Endothelial cell of umbilical vein (primary cell): ENCODE measurements at regions not wholly inside any gene's neighbourhood (a gene's known extent, or its start where the extent isn't known, plus 50 kb on each side); places are given as distances from the start of the nearest gene placed in this dataset.

Experiments used
- BruUV-seq: library from RNA; stranded (reverse); fragments of 400-500 nt; replicated peaks from 2 replicates; lab custom pipeline; 2021; lab: Mats Ljungman, UMichigan
- CTCF ChIA-PET: fragments of 300-600, 350-600 bp; sonication (Branson Sonifier 250); formaldehyde crosslinking; loops from one replicate; lab custom pipeline; 2021; ENCODE audit warnings: antibody characterized with exemption, inconsistent platforms; lab: Charles Lee
- POLR2A ChIA-PET: fragments of 300-600, 350-600 bp; sonication (Branson Sonifier 250); formaldehyde crosslinking; loops from one replicate; lab custom pipeline; 2021; ENCODE audit warnings: antibody characterized with exemption, inconsistent platforms; lab: Charles Lee
- DNase-seq: peaks from one replicate; pipeline ENCODE4 v3.0.0-alpha.2; 2011; ENCODE audit warnings: low read depth, low spot score
- FAIRE-seq: peaks from 2 replicates; lab custom pipeline; 2011; peaks lifted over from hg19 to GRCh38; lab: Jason Lieb, UNC
- H2AFZ ChIP-seq: 2 replicates; pipeline ENCODE4 v1.6.0; 2012; ENCODE audit warnings: low read depth, low read length, control low read depth, inconsistent platforms
- H3K27ac ChIP-seq: 2 replicates; pipeline ENCODE4 v1.5.1; 2011; ENCODE audit warnings: low read depth, mild to moderate bottlenecking, control low read depth, low read length, moderate library complexity; ENCODE audit not compliant: insufficient read depth
- H3K27me3 ChIP-seq, 2 experiments: 2 replicates each; pipeline versions ENCODE4 v1.6.0 to v1.6.1; 2011; ENCODE audit warnings: low read length in 2 of 2, mixed read lengths in 1 of 2; ENCODE audit not compliant: control insufficient read depth in 2 of 2, insufficient read depth in 2 of 2
- H3K36me3 ChIP-seq, 2 experiments: 2 replicates in 1 of 2; 3 replicates in 1 of 2; pipeline ENCODE4 v1.5.1; 2011; ENCODE audit warnings: low read length in 2 of 2, mild to moderate bottlenecking in 1 of 2, moderate library complexity in 1 of 2; ENCODE audit not compliant: control insufficient read depth in 2 of 2, insufficient read depth in 2 of 2; ENCODE audit errors: extremely low read depth in 1 of 2
- H3K4me1 ChIP-seq: 3 replicates; pipeline ENCODE4 v1.5.1; 2011; ENCODE audit warnings: mild to moderate bottlenecking, low read length; ENCODE audit not compliant: control insufficient read depth, insufficient read depth; ENCODE audit errors: extremely low read depth
- H3K4me2 ChIP-seq: 2 replicates; pipeline ENCODE4 v1.6.1; 2011; ENCODE audit warnings: low read length, control low read depth, mixed read lengths; ENCODE audit not compliant: insufficient read depth
- H3K4me3 ChIP-seq, 3 experiments: fragments of 200-600 bp in 1 of 3; sonication (generic), shearing (Covaris generic) in 1 of 3; replicated peaks in 1 of 3; 2 replicates each; pipeline ENCODE4 v1.5.1; 2011 to 2016; ENCODE audit warnings: control low read depth in 3 of 3, low read length in 3 of 3, mild to moderate bottlenecking in 2 of 3, inconsistent platforms in 1 of 3, low read depth in 1 of 3, moderate library complexity in 1 of 3; ENCODE audit not compliant: insufficient read depth in 1 of 3
- H3K79me2 ChIP-seq: 2 replicates; pipeline ENCODE4 v1.6.0; 2012; ENCODE audit warnings: low read length, inconsistent platforms; ENCODE audit not compliant: control insufficient read depth, insufficient read depth
- H3K9ac ChIP-seq: replicated peaks from 2 replicates; pipeline ENCODE3; 2011; ENCODE audit warnings: low read length, control low read depth; ENCODE audit not compliant: insufficient read depth; ENCODE audit errors: extremely low read depth
- H3K9me1 ChIP-seq: replicated peaks from 3 replicates; pipeline ENCODE4 v1.6.0; 2011; ENCODE audit warnings: mild to moderate bottlenecking, low read length; ENCODE audit not compliant: control insufficient read depth, insufficient read depth; ENCODE audit errors: extremely low read depth
- H3K9me3 ChIP-seq: replicated peaks from 2 replicates; pipeline ENCODE4 v1.5.1; 2012; ENCODE audit warnings: low read length, inconsistent platforms; ENCODE audit not compliant: control insufficient read depth, insufficient read depth
- H4K20me1 ChIP-seq: replicated peaks from 2 replicates; pipeline ENCODE3; 2011; ENCODE audit warnings: mild to moderate bottlenecking, low read length; ENCODE audit not compliant: control insufficient read depth, insufficient read depth; ENCODE audit errors: extremely low read depth
- CTCF ChIP-seq, 2 donors: IDR thresholded peaks; 1 replicate in 1 of 2; 2 replicates in 1 of 2; pipeline ENCODE4 v1.5.1; 2011; ENCODE audit warnings: low read length in 2 of 2, mild to moderate bottlenecking in 2 of 2, moderate library complexity in 2 of 2, control low read depth in 1 of 2, inconsistent platforms in 1 of 2, low read depth in 1 of 2; ENCODE audit not compliant: insufficient read depth in 1 of 2; ENCODE audit errors: extremely low read depth in 1 of 2
- EZH2 ChIP-seq: IDR thresholded peaks from 2 replicates; pipeline ENCODE4 v1.6.1; 2012; ENCODE audit warnings: borderline replicate concordance, low read depth, mild to moderate bottlenecking, moderate library complexity, low read length, inconsistent platforms; ENCODE audit not compliant: severe bottlenecking
- FOS ChIP-seq: IDR thresholded peaks from 2 replicates; pipeline ENCODE4 v1.6.1; 2011; ENCODE audit warnings: mild to moderate bottlenecking, low read length, moderate library complexity, borderline replicate concordance; ENCODE audit not compliant: insufficient read depth
- GATA2 ChIP-seq: IDR thresholded peaks from 2 replicates; pipeline ENCODE4 v1.7.0; 2011; ENCODE audit warnings: low read depth, mild to moderate bottlenecking, moderate library complexity, mixed read lengths, low read length; ENCODE audit not compliant: insufficient read length, insufficient read depth
- JUN ChIP-seq: IDR thresholded peaks from 2 replicates; pipeline ENCODE4 v1.6.1; 2011; ENCODE audit warnings: borderline replicate concordance, low read depth; ENCODE audit not compliant: insufficient read length, insufficient read depth
- MAX ChIP-seq: IDR thresholded peaks from 2 replicates; pipeline ENCODE4 v1.6.1; 2011; ENCODE audit not compliant: insufficient read depth, insufficient read length
- MYC ChIP-seq: IDR thresholded peaks from one replicate; pipeline ENCODE4 v1.6.1; 2011; ENCODE audit warnings: mild to moderate bottlenecking, low read depth, low read length
- POLR2A ChIP-seq: IDR thresholded peaks from 2 replicates; pipeline ENCODE4 v1.6.1; 2012; ENCODE audit warnings: low read depth, mild to moderate bottlenecking, control low read depth, low read length
- POLR2AphosphoS5 ChIP-seq: IDR thresholded peaks from 2 replicates; pipeline ENCODE4 v1.6.1; 2012; ENCODE audit warnings: low read depth, mild to moderate bottlenecking, control low read depth, low read length, moderate library complexity; ENCODE audit not compliant: insufficient read depth
- dilution Hi-C: fragments of 300-500 bp; cut with MboI; formaldehyde crosslinking; loops from one replicate; pipeline ENCODE4 v1.15.0; 2019; ENCODE audit warnings: low sequenced_read_pairs; ENCODE audit not compliant: extremely low pct_ligation_motif_present
- intact Hi-C: fragments of 100-400 bp; cut with micrococcal nuclease; formaldehyde crosslinking; loops from one replicate; pipeline ENCODE4 v1.10.0; 2022

DNA sequence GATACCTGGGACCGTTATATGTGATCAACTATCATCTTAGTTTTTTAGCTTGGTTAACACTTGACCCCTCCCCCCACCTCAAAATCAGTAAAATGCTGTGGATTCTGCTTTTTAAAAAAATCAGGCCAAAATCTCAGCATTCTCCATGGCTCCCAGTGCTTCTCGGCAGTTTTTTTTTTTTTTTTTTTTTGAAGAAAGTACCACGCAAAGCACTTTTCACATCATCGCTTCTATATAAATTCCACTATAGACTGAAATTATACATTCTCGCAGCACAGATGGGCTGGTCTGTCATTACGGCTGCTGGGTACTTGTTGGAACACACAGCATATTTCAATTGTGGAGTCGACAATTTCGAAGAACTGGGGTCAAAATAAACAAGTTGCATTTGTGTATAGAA, 67.7 kb upstream of the PPARA start:
- Histone ChIP-seq H3K4me3 (no peak overlapping the region), H3K27ac (no peak overlapping the region), H3K4me1 (peaks cover 51% of the 10 kb centered on the region), H3K36me3 (peaks cover 13 to 25% of the 10 kb centered on the region in 2 experiments), H2AFZ (no peak overlapping the region), H3K9me1 (no peaks in the 10 kb centered on the region), H3K27me3 (no peaks in the 10 kb centered on the region), H3K4me2 (no peak overlapping the region), H3K79me2 (peaks cover 100% of the 10 kb centered on the region), H4K20me1 (no peaks in the 10 kb centered on the region), H3K9me3 (no peaks in the 10 kb centered on the region), H3K9ac (no peak overlapping the region)
- intact Hi-C loops (no loop called here), dilution Hi-C loops (no loop called here)
- DNase-seq = no peak
- ChIA-PET CTCF (interaction anchor here (1.3 kb wide), 1 partner anchor 76 kb away, joined by 11 read pairs; no protein-coding TSS in a partner anchor), POLR2A (interaction anchor here (0.9 kb wide), 1 partner anchor 75 kb away, joined by 3 read pairs; no protein-coding TSS in a partner anchor)
- TF ChIP-seq GATA2 (no peak), MYC (no peak), POLR2AphosphoS5 (no peak), FOS (no peak), POLR2A (no peak), JUN (no peak), EZH2 (no peak), MAX (no peak), CTCF (IDR thresholded peaks at IDR 0.05; ENCODE audit: extremely low read depth in 1 of 2, insufficient read depth in 1 of 2, low read depth in 1 of 2, low read length in 2 of 2) (no peak)
- no TSS peak for BruUV-seq
- no peak for FAIRE-seq
